ENCODE measurements at regions not wholly inside any gene's neighbourhood (a gene's known extent, or its start where the extent isn't known, plus 50 kb on each side); places are given as distances from the start of the nearest gene placed in this dataset.
"Not testable (repeated sequence)": the region's sequence is repeated elsewhere in the genome, so short reads cannot be mapped to it uniquely, and the experiment has no call there.

DNA sequence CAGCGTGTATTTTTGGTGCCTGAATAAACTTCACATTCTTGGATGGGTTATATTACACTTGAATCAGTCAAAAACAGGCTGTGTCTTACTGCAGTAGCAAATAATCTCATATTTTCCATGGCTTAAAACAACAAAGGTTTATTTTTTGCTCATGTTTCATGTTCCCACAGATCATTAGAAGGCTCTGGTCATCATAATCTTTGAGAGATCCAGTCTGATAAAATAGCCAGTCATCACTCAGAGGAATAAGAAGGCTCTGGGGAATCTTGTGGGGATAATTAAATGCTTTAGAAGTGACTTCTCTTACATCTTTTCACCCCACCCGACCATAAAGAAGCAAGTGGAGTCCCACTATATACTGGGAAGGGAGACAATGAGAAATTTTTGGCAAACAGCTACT is 417.7 kb downstream of the PSAT1 start:
- DNase-seq (no peak), ATAC-seq (no peak)
- Mint-ChIP-seq H3K36me3 (ENCODE audit: low read depth) (no peaks in the 10 kb centered on the region), H3K9me3 (no peaks in the 10 kb centered on the region), H3K27me3 (peaks cover 2% of the 10 kb centered on the region), H3K4me1 (no peaks in the 10 kb centered on the region), H3K4me3 (no peak overlapping the region), H3K27ac (no peak overlapping the region)

DNA sequence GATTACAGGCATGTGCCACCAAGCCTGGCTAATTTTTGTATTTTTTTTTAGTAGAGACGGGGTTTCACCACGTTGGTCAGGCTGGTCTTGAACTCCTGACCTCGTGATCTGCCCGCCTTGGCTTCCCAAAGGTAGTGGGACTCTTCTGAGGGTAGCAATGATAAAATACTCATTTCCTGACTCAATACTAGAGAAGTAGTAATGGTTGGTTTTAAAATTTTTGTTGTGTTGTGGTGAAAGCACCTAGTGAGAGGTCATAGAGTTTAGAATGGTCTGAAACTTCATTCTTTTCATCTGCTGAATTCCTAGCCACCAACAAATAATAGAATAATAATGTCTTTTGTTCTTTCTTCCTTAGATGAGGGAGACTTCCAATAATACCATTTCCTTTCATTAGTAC is 422.1 kb downstream of the PSAT1 start:
- not testable (repeated sequence) for ATAC-seq; DNase-seq; H3K36me3 Mint-ChIP-seq (ENCODE audit: low read depth); H3K4me3 Mint-ChIP-seq; H3K4me1 Mint-ChIP-seq; H3K27ac Mint-ChIP-seq; H3K9me3 Mint-ChIP-seq; H3K27me3 Mint-ChIP-seq

DNA sequence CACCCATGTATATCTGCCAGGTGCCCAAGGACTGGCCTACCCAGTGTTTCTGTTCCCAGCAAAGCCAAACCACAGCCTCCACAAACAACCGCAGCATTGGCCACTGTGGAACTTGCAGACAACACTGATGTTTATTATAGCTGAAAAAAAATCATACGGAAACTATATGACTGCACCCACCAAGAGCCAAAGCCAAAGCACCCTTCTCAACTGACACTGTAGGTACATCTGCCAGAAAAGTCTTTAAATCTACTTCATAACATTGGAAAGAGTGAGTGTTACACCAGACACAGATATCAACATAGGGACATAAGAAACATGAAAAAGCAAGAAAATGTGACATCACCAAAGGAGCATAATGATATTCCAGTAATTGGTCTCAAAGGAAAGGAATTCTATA is 428.0 kb downstream of the PSAT1 start:
- Mint-ChIP-seq H3K36me3 (ENCODE audit: low read depth) (no peaks in the 10 kb centered on the region), H3K4me1 (peaks cover 6% of the 10 kb centered on the region), H3K4me3 (no peak overlapping the region), H3K27ac (no peak overlapping the region), H3K27me3 (no peaks in the 10 kb centered on the region), H3K9me3 (peaks cover 31% of the 10 kb centered on the region)
- no peak for DNase-seq
- no peak for ATAC-seq

DNA sequence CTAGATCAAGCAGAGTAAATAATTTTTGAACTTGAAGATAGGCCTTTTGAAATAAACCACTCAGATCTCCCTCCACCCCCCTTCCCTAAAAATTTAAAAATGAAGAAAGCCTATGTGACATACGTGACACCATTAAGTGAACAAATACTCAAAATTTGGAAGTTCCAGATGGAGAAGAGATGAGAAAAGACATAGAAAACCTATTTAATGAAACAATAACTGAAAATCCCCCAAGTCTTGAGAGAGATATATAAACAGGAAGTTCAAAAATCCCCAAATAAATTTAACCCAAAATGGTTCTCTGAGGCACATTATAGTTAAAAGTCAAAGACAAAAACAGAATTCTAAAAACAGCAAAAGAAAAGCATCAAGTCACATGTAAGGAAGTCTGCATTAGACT is 428.6 kb downstream of the PSAT1 start:
- H3K27ac Mint-ChIP-seq: no peak overlapping the region
- H3K4me3 Mint-ChIP-seq: no peak overlapping the region
- DNase-seq: no peak
- H3K9me3 Mint-ChIP-seq: peaks cover 31% of the 10 kb centered on the region
- no peaks in the 10 kb centered on the region for H3K36me3 Mint-ChIP-seq (ENCODE audit: low read depth)
- no peak for ATAC-seq
- no peaks in the 10 kb centered on the region for H3K27me3 Mint-ChIP-seq
- H3K4me1 Mint-ChIP-seq: peaks cover 6% of the 10 kb centered on the region

DNA sequence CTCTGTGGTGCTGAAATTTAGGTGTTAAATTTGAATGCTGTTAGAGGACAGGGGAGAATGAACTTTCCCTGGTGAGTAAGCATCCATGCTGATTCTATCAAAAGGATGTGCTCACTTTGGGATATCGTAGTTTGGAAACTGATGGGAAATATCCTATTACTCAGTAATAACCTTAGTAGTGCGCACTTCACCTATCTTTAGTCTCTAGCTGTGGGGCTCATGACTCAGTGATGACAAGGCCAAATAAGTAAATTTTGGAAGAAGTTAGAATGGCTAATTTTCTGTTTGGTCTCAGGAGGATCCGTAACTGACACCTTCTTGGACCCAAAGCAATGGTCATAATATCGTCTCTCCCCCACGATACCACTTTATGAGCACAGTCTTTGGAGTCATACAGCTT is 448.4 kb downstream of the PSAT1 start:
- no peak overlapping the region for H3K27ac Mint-ChIP-seq
- H3K27me3 Mint-ChIP-seq: no peaks in the 10 kb centered on the region
- no peak for ATAC-seq
- DNase-seq: no peak
- peaks cover 9% of the 10 kb centered on the region for H3K9me3 Mint-ChIP-seq
- no peak overlapping the region for H3K4me3 Mint-ChIP-seq
- no peaks in the 10 kb centered on the region for H3K36me3 Mint-ChIP-seq (ENCODE audit: low read depth)
- H3K4me1 Mint-ChIP-seq: no peaks in the 10 kb centered on the region

DNA sequence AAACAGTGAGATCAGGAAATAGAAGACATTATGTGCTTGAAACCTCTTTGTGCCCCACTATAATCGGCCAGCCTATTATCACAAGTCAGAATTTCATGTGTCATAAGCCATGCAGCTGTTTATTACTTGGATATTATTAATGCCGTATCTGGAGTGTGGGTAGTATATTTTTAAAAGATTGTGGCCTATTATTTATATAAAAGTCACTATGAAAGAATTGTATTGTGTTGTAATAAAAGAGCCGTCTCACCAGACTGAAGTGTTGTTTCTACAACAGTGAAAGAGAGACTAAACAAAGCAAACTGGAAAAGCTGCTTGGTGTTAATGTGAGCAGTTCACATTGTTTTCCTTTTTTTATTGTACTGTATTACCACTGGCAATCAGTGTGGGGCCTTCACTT is 449.1 kb downstream of the PSAT1 start:
- Mint-ChIP-seq H3K4me3 (no peak overlapping the region), H3K36me3 (ENCODE audit: low read depth) (no peaks in the 10 kb centered on the region), H3K4me1 (no peaks in the 10 kb centered on the region), H3K27me3 (no peaks in the 10 kb centered on the region), H3K9me3 (peaks cover 9% of the 10 kb centered on the region), H3K27ac (no peak overlapping the region)
- ATAC-seq: no peak
- DNase-seq: no peak

DNA sequence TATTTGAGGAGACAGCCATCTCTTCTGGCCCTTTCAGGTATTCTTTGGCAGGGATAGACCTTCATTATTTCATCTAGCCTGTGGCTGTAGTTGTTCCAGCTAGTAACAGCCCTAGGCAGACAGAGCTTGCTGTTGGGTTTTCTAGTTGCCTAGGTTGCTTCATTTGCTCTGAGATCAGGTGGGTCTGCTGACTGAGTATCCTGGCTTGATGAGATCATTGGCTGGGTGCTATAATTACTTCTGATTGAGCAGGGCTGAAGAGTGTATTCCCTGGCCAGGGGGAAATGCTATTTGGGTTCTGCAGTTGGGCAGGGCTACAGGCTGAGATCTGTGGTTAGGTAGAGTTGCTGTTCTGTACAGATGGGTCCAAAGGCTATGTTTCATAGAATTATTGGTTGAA is 456.1 kb downstream of the PSAT1 start:
- H3K36me3 Mint-ChIP-seq (ENCODE audit: low read depth): no peaks in the 10 kb centered on the region
- no peaks in the 10 kb centered on the region for H3K4me1 Mint-ChIP-seq
- H3K9me3 Mint-ChIP-seq: peaks cover 13% of the 10 kb centered on the region
- H3K27ac Mint-ChIP-seq: no peak overlapping the region
- no peak for ATAC-seq
- no peak overlapping the region for H3K4me3 Mint-ChIP-seq
- no peak for DNase-seq
- no peaks in the 10 kb centered on the region for H3K27me3 Mint-ChIP-seq

DNA sequence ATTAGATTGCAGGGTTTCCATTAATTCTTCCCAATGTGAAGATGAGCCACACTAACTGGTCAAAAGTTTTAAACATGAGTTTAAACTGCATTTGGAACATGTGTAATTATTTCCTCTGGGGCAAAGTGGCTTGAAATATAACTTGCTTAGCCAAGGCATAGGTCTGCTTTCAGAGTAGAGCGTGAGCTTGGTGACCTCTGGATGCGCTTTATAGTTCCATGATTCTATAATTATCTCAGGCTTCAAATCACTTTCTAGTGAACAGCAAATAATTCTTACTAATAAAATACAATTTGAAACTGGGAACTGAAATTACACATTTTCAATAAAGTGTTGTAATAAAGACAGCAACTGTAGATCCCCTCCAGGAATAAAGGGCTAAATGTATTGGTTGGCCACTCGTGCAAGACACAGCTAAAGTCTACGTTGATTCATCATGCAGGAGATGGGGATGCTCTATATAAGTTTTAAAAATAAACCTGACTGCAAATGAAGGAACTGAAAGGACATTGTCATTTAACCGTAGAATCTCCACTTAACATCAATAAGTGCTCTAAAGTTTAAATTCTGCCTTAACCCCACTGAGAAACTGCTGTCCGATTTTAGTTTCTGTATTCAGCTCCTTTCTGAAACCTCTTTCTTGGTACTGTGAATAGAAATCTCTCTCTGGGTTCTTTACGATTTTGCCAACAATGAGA is 460.0 kb downstream of the PSAT1 start:
- DNase-seq (no peak), ATAC-seq (no peak)
- H3K36me3 Mint-ChIP-seq (ENCODE audit: low read depth): no peaks in the 10 kb centered on the region
- H3K4me3 Mint-ChIP-seq: no peak overlapping the region
- H3K27me3 Mint-ChIP-seq: no peaks in the 10 kb centered on the region
- no peak overlapping the region for H3K27ac Mint-ChIP-seq
- peaks cover 4% of the 10 kb centered on the region for H3K9me3 Mint-ChIP-seq
- no peaks in the 10 kb centered on the region for H3K4me1 Mint-ChIP-seq

DNA sequence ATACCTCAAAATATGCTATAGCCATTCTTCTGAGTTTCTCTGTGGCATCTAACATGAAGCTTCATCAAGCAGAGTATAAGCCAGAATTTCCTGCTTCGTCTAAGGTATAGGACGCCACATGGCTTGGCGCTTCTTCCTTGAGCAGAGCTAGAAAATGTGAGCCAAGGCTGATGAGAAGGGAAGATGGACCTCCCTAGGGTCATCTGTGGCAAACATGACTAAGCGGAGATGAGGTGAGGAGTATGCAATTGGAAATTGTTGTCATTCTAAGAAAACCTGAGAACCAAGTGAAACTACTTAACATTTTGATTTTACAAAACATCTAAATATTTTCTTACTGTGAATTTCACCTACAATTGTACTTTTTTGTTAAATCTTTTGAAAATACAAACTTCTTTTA is 466.5 kb downstream of the PSAT1 start:
- no peaks in the 10 kb centered on the region for H3K9me3 Mint-ChIP-seq
- H3K4me1 Mint-ChIP-seq: no peaks in the 10 kb centered on the region
- no peaks in the 10 kb centered on the region for H3K36me3 Mint-ChIP-seq (ENCODE audit: low read depth)
- ATAC-seq: no peak
- no peak overlapping the region for H3K27ac Mint-ChIP-seq
- no peak for DNase-seq
- no peak overlapping the region for H3K4me3 Mint-ChIP-seq
- no peaks in the 10 kb centered on the region for H3K27me3 Mint-ChIP-seq

DNA sequence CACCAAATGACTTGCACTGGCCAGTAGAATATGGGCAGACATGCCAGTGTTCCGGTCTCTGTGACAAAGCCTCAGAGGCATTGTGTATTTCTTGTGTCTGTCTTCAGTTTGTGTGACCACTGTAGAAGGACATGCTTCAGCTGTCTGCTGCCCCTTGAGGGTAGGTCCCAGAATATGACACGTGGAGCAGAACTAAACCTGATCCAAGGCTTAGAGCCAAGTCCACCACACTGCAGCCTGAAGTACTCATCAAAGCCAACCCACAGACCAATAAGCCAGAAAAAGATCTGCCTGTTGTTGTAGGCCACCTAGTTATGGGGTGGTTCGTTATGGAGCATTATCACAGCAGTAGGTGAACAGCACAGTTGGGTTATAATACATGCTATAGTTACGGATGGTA is 468.9 kb downstream of the PSAT1 start:
- H3K9me3 Mint-ChIP-seq: no peaks in the 10 kb centered on the region
- no peak for DNase-seq
- H3K36me3 Mint-ChIP-seq (ENCODE audit: low read depth): no peaks in the 10 kb centered on the region
- H3K4me1 Mint-ChIP-seq: no peaks in the 10 kb centered on the region
- ATAC-seq: no peak
- H3K27me3 Mint-ChIP-seq: no peaks in the 10 kb centered on the region
- H3K4me3 Mint-ChIP-seq: no peak overlapping the region
- no peak overlapping the region for H3K27ac Mint-ChIP-seq

DNA sequence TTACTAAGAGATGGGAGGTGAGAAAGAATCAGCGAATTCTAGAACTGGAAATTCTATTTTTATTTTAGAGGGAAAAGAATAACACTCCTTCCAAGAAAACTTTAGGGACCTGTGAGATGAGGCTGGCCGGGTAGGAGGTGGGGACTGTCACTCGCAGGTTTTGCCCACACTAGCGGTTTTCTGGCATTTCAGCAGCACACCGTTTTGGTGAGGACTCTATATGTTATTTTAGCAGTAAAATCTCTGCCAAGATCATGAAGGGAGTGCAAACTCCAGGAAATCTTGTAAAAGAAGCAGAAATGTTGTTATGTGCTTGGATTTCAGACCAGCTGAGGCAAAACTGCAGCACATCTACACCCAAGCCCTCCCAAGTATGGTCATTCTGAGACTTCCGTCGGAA is 470.6 kb downstream of the PSAT1 start:
- no peaks in the 10 kb centered on the region for H3K27me3 Mint-ChIP-seq
- no peaks in the 10 kb centered on the region for H3K36me3 Mint-ChIP-seq (ENCODE audit: low read depth)
- ATAC-seq: no peak
- H3K4me3 Mint-ChIP-seq: no peak overlapping the region
- no peak overlapping the region for H3K27ac Mint-ChIP-seq
- no peaks in the 10 kb centered on the region for H3K9me3 Mint-ChIP-seq
- DNase-seq: no peak
- H3K4me1 Mint-ChIP-seq: no peaks in the 10 kb centered on the region

DNA sequence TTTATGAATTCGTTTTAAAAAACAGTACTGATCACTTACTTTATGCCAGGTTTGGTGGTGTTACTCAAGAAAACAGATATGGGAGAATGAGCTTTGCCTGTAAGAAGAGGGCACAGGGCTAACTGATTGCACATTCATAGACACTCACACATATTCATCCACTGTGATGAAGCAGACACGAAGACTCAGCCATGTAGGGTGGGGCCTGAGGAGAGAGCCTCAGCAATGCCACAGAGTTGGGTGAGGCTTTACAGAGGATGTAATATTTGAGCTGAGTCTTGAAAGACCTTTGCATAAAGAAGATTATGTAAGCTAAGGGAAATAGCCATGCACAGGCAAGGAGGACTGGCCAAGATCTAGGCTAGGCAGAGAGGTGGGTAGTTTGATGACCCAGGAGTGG is 472.8 kb downstream of the PSAT1 start:
- Mint-ChIP-seq H3K4me3 (no peak overlapping the region), H3K27ac (no peak overlapping the region), H3K4me1 (no peaks in the 10 kb centered on the region), H3K27me3 (no peaks in the 10 kb centered on the region), H3K36me3 (ENCODE audit: low read depth) (no peaks in the 10 kb centered on the region), H3K9me3 (no peaks in the 10 kb centered on the region)
- ATAC-seq (no peak), DNase-seq (no peak)

DNA sequence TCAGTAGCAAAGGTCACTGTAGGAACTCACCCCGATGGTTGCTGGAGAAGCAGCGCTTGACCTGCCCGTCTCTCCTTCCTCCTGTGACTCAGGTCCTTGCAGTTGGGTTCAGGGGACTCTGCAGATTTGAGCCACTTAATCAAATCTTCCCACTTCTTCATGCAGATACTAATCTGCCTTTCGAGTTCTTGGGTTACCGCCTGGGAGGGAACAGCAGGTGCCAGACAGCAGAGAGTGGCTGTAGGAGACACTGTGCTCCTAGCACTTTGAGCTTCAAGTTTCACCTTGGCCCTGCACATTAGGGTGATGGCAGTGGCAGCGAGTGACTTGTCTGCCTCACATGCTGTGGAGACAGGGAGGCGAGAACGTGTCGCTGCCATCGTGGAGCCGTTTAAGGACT is 478.3 kb downstream of the PSAT1 start:
- no peak for DNase-seq
- H3K36me3 Mint-ChIP-seq (ENCODE audit: low read depth): no peaks in the 10 kb centered on the region
- no peak overlapping the region for H3K27ac Mint-ChIP-seq
- no peak overlapping the region for H3K4me3 Mint-ChIP-seq
- no peak for ATAC-seq
- no peaks in the 10 kb centered on the region for H3K27me3 Mint-ChIP-seq
- no peaks in the 10 kb centered on the region for H3K4me1 Mint-ChIP-seq
- H3K9me3 Mint-ChIP-seq: no peaks in the 10 kb centered on the region

DNA sequence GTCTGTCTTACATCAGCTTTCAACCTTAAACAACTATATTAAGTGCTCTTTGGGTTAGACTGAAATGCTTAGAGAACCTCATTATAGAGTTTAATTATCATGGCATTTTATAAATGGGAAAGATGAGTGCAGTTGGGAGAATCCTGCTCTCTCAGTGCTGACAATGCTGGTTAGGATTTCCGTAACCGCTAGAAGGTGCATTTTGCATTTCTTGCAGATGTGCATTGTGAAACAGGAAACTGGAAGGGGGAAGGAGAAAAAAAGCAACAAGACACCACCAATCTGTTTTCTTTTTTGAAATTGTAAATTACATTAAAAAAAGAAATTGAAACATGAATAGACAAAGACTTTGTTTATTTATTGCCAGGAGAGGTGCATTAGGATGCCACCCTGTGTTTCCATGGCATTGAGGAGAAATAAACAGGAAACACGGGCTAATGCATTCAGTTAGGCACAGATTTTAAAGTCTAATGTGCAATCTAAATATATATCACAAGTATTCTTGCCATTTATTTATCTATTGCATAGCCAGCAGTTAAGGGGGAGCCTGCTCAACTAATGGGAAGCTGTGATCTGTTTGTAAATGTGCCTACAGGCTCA is 478.9 kb downstream of the PSAT1 start:
- H3K27me3 Mint-ChIP-seq: no peaks in the 10 kb centered on the region
- H3K4me3 Mint-ChIP-seq: no peak overlapping the region
- H3K4me1 Mint-ChIP-seq: no peaks in the 10 kb centered on the region
- H3K36me3 Mint-ChIP-seq (ENCODE audit: low read depth): no peaks in the 10 kb centered on the region
- no peak for ATAC-seq
- DNase-seq: no peak
- H3K9me3 Mint-ChIP-seq: no peaks in the 10 kb centered on the region
- no peak overlapping the region for H3K27ac Mint-ChIP-seq

DNA sequence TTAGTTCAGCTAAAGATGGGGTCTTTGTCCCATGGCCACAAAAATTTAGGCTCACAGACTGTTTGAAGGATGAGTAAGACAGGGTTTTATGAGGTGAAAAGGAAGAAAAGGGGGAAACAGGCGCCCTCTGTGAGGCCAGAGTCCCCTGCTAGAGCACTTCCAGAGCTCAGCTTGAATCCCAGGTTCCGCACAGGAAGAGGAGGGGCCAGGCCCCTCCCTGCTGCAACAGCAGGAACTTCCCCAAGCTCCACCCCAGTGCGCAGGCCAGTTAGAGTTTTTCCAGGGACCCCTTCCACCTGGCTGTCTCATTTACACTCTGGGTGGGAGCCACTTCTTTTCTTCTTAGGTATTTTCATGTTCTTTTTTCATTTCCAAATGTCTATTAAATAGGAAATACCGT is 480.8 kb downstream of the PSAT1 start:
- no peak overlapping the region for H3K4me3 Mint-ChIP-seq

DNA sequence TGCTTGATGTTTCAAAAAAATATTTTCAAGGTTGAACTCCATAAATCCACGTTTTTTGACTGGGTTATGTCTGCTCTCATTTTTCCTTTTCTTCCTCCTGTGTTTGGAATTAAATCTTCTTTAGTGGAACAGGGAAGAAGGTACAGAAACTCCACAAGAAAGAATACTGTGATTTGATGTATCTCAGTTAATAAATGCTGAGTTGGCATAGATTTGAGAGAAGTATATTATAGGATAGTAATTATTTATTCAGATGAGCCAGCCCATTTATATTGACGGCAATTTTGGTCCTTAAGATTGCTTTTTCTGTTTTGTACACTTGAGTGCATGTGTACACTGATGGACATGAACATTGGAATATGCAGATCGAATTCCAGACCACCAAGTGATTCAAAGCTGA is 481.4 kb downstream of the PSAT1 start:
- no peaks in the 10 kb centered on the region for H3K9me3 Mint-ChIP-seq
- DNase-seq (no peak), ATAC-seq (no peak)
- H3K4me1 Mint-ChIP-seq: no peaks in the 10 kb centered on the region
- H3K36me3 Mint-ChIP-seq (ENCODE audit: low read depth): no peaks in the 10 kb centered on the region
- H3K27ac Mint-ChIP-seq: no peak overlapping the region
- no peak overlapping the region for H3K4me3 Mint-ChIP-seq
- H3K27me3 Mint-ChIP-seq: no peaks in the 10 kb centered on the region

More for the DNA sequence above, 480.8 kb downstream of the PSAT1 start:
- H3K36me3 Mint-ChIP-seq (ENCODE audit: low read depth): no peaks in the 10 kb centered on the region
- no peak for DNase-seq
- no peaks in the 10 kb centered on the region for H3K9me3 Mint-ChIP-seq
- ATAC-seq: no peak
- no peaks in the 10 kb centered on the region for H3K4me1 Mint-ChIP-seq
- no peak overlapping the region for H3K27ac Mint-ChIP-seq
- H3K27me3 Mint-ChIP-seq: no peaks in the 10 kb centered on the region

Data from activated naive CD8-positive, alpha-beta T cell treated with anti-CD3 and anti-CD28 coated beads, Interleukin-2, amount 50 U/mL, for 24 hours (primary cell).